GM12892 (cell line): ENCODE measurements at regions not wholly inside any gene's neighbourhood (a gene's known extent, or its start where the extent isn't known, plus 50 kb on each side); places are given as distances from the start of the nearest gene placed in this dataset.
"Not testable (repeated sequence)": the region's sequence is repeated elsewhere in the genome, so short reads cannot be mapped to it uniquely, and the experiment has no call there.

Experiments used
- DNase-seq: peaks from one replicate; pipeline ENCODE4 v3.0.0; 2011; ENCODE audit not compliant: insufficient read length
- FAIRE-seq: peaks from 2 replicates; lab custom pipeline; 2011; peaks lifted over from hg19 to GRCh38; lab: Jason Lieb, UNC
- POLR2A ChIP-seq: IDR thresholded peaks from 2 replicates; pipeline ENCODE4 v1.6.1; 2011; ENCODE audit warnings: low read depth, low read length, control low read depth
- POLR2AphosphoS5 ChIP-seq: IDR thresholded peaks from 2 replicates; pipeline ENCODE4 v1.6.1; 2011; ENCODE audit warnings: low read depth, low read length, control low read depth
- TAF1 ChIP-seq: IDR thresholded peaks from 2 replicates; pipeline ENCODE4 v1.6.1; 2011; ENCODE audit warnings: low read depth, mild to moderate bottlenecking, control low read depth, low read length, borderline replicate concordance

GRCh38 chr16:63672493-63672892 lies 1449.4 kb downstream of the CDH11 start:
- no peak for FAIRE-seq
- TF ChIP-seq TAF1, result no peak
- TF ChIP-seq POLR2AphosphoS5, result no peak
- no peak for TF ChIP-seq POLR2A
- DNase-seq, result no peak

- FAIRE-seq (no peak), DNase-seq (no peak)
- no peak for TF ChIP-seq POLR2AphosphoS5
- no peak for TF ChIP-seq TAF1
Observed at GRCh38 chr16:63663155-63663554, 1458.7 kb downstream of the CDH11 start.

GRCh38 chr16:63655846-63656245 lies 1466.0 kb downstream of the CDH11 start:
- TF ChIP-seq TAF1 (no peak), POLR2AphosphoS5 (no peak), POLR2A (no peak)
- FAIRE-seq (no peak), DNase-seq (no peak)

- TF ChIP-seq POLR2AphosphoS5, result no peak
- no peak for TF ChIP-seq TAF1
- no peak for TF ChIP-seq POLR2A
- no peak for FAIRE-seq
Observed at GRCh38 chr16:63653044-63653839, 1468.6 kb downstream of the CDH11 start.

GRCh38 chr16:63652091-63652490 lies 1469.8 kb downstream of the CDH11 start:
- no peak for FAIRE-seq
- DNase-seq, result no peak
- TF ChIP-seq POLR2AphosphoS5, result no peak
- no peak for TF ChIP-seq TAF1
- no peak for TF ChIP-seq POLR2A

More at GRCh38 chr16:63653044-63653839, 1468.6 kb downstream of the CDH11 start:
- no peak for DNase-seq

- DNase-seq (no peak), FAIRE-seq (no peak)
- TF ChIP-seq POLR2A, result no peak
- no peak for TF ChIP-seq POLR2AphosphoS5
- TF ChIP-seq TAF1, result no peak
Observed at GRCh38 chr16:63650550-63650949, 1471.3 kb downstream of the CDH11 start.

- not testable (repeated sequence) for FAIRE-seq, DNase-seq
Observed at GRCh38 chr16:63633706-63634445, 1488.0 kb downstream of the CDH11 start.

GRCh38 chr16:63629272-63629671 lies 1492.6 kb downstream of the CDH11 start:
- FAIRE-seq (no peak), DNase-seq (no peak)
- TF ChIP-seq POLR2AphosphoS5, result no peak
- TF ChIP-seq POLR2A, result no peak

GRCh38 chr16:63628812-63629211 lies 1493.1 kb downstream of the CDH11 start:
- DNase-seq (no peak), FAIRE-seq (no peak)
- TF ChIP-seq TAF1 (no peak), POLR2AphosphoS5 (no peak), POLR2A (no peak)

GRCh38 chr16:63625126-63625525 lies 1496.7 kb downstream of the CDH11 start:
- FAIRE-seq, result no peak
- no peak for DNase-seq
- TF ChIP-seq POLR2A (no peak), POLR2AphosphoS5 (no peak), TAF1 (no peak)

- TF ChIP-seq POLR2AphosphoS5 (no peak), POLR2A (no peak), TAF1 (no peak)
- DNase-seq (no peak), FAIRE-seq (no peak)
Observed at GRCh38 chr16:63623551-63624039, 1498.3 kb downstream of the CDH11 start.
